Activated T-cell treated with anti-CD3 and anti-CD28 coated beads, Interleukin-2, amount 50 U/mL, for 72 hours (primary cell): ENCODE measurements at regions not wholly inside any gene's neighbourhood (a gene's known extent, or its start where the extent isn't known, plus 50 kb on each side); places are given as distances from the start of the nearest gene placed in this dataset.
"Not testable (repeated sequence)": the region's sequence is repeated elsewhere in the genome, so short reads cannot be mapped to it uniquely, and the experiment has no call there.

Source experiments
- ATAC-seq, 2 donors: fragments of 150-1000 bp; cut with Tn5 transposase; replicated peaks in 1 of 2; 2 replicates each; pipeline ENCODE4 v1.10.0; 2021; ENCODE audit warnings: moderate library complexity in 2 of 2, mild to moderate bottlenecking in 1 of 2
- DNase-seq, 2 donors: peaks; one replicate each; pipeline ENCODE4 v3.0.0; 2021 to 2022; ENCODE audit warnings: mixed read lengths in 1 of 2
- H3K27ac Mint-ChIP-seq: one replicate; pipeline ENCODE4 v1.8.0; 2022; ENCODE audit warnings: mild to moderate bottlenecking, moderate library complexity, mixed read lengths
- H3K27me3 Mint-ChIP-seq: one replicate; pipeline ENCODE4 v1.8.0; 2022; ENCODE audit warnings: low read depth, mixed read lengths
- H3K36me3 Mint-ChIP-seq, 2 donors: one replicate each; pipeline ENCODE4 v1.8.0; 2022; ENCODE audit warnings: mixed read lengths in 2 of 2, mild to moderate bottlenecking in 1 of 2; ENCODE audit not compliant: insufficient read depth in 2 of 2
- H3K4me1 Mint-ChIP-seq: one replicate; pipeline ENCODE4 v1.8.0; 2022; ENCODE audit warnings: low read depth, mixed read lengths
- H3K4me3 Mint-ChIP-seq, 2 donors: one replicate each; pipeline ENCODE4 v1.8.0; 2022; ENCODE audit warnings: mild to moderate bottlenecking in 2 of 2, mixed read lengths in 2 of 2, moderate library complexity in 2 of 2
- H3K9me3 Mint-ChIP-seq, 2 donors: one replicate each; pipeline ENCODE4 v1.8.0; 2022; ENCODE audit warnings: mixed read lengths in 2 of 2

- H3K4me3 Mint-ChIP-seq, DNase-seq, H3K9me3 Mint-ChIP-seq, ATAC-seq, H3K27me3 Mint-ChIP-seq, H3K4me1 Mint-ChIP-seq, H3K27ac Mint-ChIP-seq, H3K36me3 Mint-ChIP-seq: not testable (repeated sequence)
Observed at GRCh38 chr11:105349867-105350266, 210.3 kb upstream of the CARD18 start.

GRCh38 chr11:105344938-105345337 lies 205.4 kb upstream of the CARD18 start:
- no peaks in the 10 kb centered on the region for H3K4me1 Mint-ChIP-seq
- no peak for DNase-seq
- peaks cover 2% of the 10 kb centered on the region in 2 donors for H3K9me3 Mint-ChIP-seq
- H3K36me3 Mint-ChIP-seq = no peaks in the 10 kb centered on the region
- H3K4me3 Mint-ChIP-seq = no peak overlapping the region
- no peaks in the 10 kb centered on the region for H3K27me3 Mint-ChIP-seq
- no peak overlapping the region for H3K27ac Mint-ChIP-seq
- ATAC-seq = no peak

GRCh38 chr11:105334025-105334714 lies 194.6 kb upstream of the CARD18 start:
- DNase-seq (no peak), ATAC-seq (no peak)
- Mint-ChIP-seq H3K9me3 (peaks cover 7 to 10% of the 10 kb centered on the region in 2 donors), H3K36me3 (peaks cover 0 to 1% of the 10 kb centered on the region in 2 donors), H3K27ac (no peak overlapping the region), H3K4me3 (no peak overlapping the region), H3K27me3 (peaks cover 14% of the 10 kb centered on the region), H3K4me1 (no peaks in the 10 kb centered on the region)

GRCh38 chr11:105333153-105333552 lies 193.6 kb upstream of the CARD18 start:
- no peak overlapping the region for H3K27ac Mint-ChIP-seq
- H3K9me3 Mint-ChIP-seq = peaks cover 7 to 10% of the 10 kb centered on the region in 2 donors
- DNase-seq (no peak), ATAC-seq (no peak)
- H3K4me3 Mint-ChIP-seq = no peak overlapping the region
- H3K27me3 Mint-ChIP-seq = peaks cover 14% of the 10 kb centered on the region
- H3K4me1 Mint-ChIP-seq = no peaks in the 10 kb centered on the region
- peaks cover 0 to 1% of the 10 kb centered on the region in 2 donors for H3K36me3 Mint-ChIP-seq

- ATAC-seq = no peak
- Mint-ChIP-seq H3K9me3 (peaks cover 5 to 10% of the 10 kb centered on the region in 2 donors), H3K4me3 (no peak overlapping the region), H3K27ac (no peak overlapping the region), H3K27me3 (peaks cover 14% of the 10 kb centered on the region), H3K4me1 (no peaks in the 10 kb centered on the region), H3K36me3 (peaks cover 0 to 1% of the 10 kb centered on the region in 2 donors)
- no peak for DNase-seq
Observed at GRCh38 chr11:105332171-105332570, 192.6 kb upstream of the CARD18 start.

- no peaks in the 10 kb centered on the region for H3K36me3 Mint-ChIP-seq
- no peak for ATAC-seq
- H3K27me3 Mint-ChIP-seq = no peaks in the 10 kb centered on the region
- no peak for DNase-seq
- no peak overlapping the region for H3K4me3 Mint-ChIP-seq
- peaks cover 0 to 3% of the 10 kb centered on the region in 2 donors for H3K9me3 Mint-ChIP-seq
- no peaks in the 10 kb centered on the region for H3K4me1 Mint-ChIP-seq
- no peak overlapping the region for H3K27ac Mint-ChIP-seq
Observed at GRCh38 chr11:105328061-105328460, 188.5 kb upstream of the CARD18 start.

- Mint-ChIP-seq H3K9me3 (no peaks in the 10 kb centered on the region), H3K27ac (no peak overlapping the region), H3K4me1 (no peaks in the 10 kb centered on the region)
Observed at GRCh38 chr11:105324156-105324555, 184.6 kb upstream of the CARD18 start.

GRCh38 chr11:105321696-105322095 lies 182.1 kb upstream of the CARD18 start:
- DNase-seq (no peak), ATAC-seq (no peak)
- Mint-ChIP-seq H3K9me3 (no peaks in the 10 kb centered on the region), H3K27ac (no peak overlapping the region), H3K4me1 (no peaks in the 10 kb centered on the region), H3K36me3 (no peaks in the 10 kb centered on the region), H3K27me3 (no peaks in the 10 kb centered on the region), H3K4me3 (no peak overlapping the region)

More at GRCh38 chr11:105324156-105324555, 184.6 kb upstream of the CARD18 start:
- H3K36me3 Mint-ChIP-seq = no peaks in the 10 kb centered on the region
- H3K27me3 Mint-ChIP-seq = no peaks in the 10 kb centered on the region
- DNase-seq = no peak
- no peak for ATAC-seq
- H3K4me3 Mint-ChIP-seq = no peak overlapping the region

GRCh38 chr11:105315287-105315686 lies 175.7 kb upstream of the CARD18 start:
- no peak for ATAC-seq
- H3K27ac Mint-ChIP-seq = no peak overlapping the region
- H3K27me3 Mint-ChIP-seq = no peaks in the 10 kb centered on the region
- H3K9me3 Mint-ChIP-seq = no peaks in the 10 kb centered on the region
- DNase-seq = no peak
- no peaks in the 10 kb centered on the region for H3K36me3 Mint-ChIP-seq
- H3K4me3 Mint-ChIP-seq = no peak overlapping the region
- no peaks in the 10 kb centered on the region for H3K4me1 Mint-ChIP-seq

GRCh38 chr11:105312266-105312665 lies 172.7 kb upstream of the CARD18 start:
- no peak overlapping the region for H3K27ac Mint-ChIP-seq
- ATAC-seq (no peak), DNase-seq (no peak)
- H3K4me3 Mint-ChIP-seq = no peak overlapping the region
- H3K9me3 Mint-ChIP-seq = no peaks in the 10 kb centered on the region
- no peaks in the 10 kb centered on the region for H3K4me1 Mint-ChIP-seq
- H3K36me3 Mint-ChIP-seq = no peaks in the 10 kb centered on the region
- H3K27me3 Mint-ChIP-seq = no peaks in the 10 kb centered on the region

GRCh38 chr11:105298630-105299029 lies 159.1 kb upstream of the CARD18 start:
- peak in 1 of 2 donors; percentile 20 for ATAC-seq
- H3K4me3 Mint-ChIP-seq = no peak overlapping the region
- H3K4me1 Mint-ChIP-seq = peaks cover 15% of the 10 kb centered on the region
- peaks cover 6% of the 10 kb centered on the region in 2 donors for H3K36me3 Mint-ChIP-seq
- peaks cover 2 to 5% of the 10 kb centered on the region in 2 donors for H3K9me3 Mint-ChIP-seq
- peaks cover 15% of the 10 kb centered on the region for H3K27me3 Mint-ChIP-seq
- no peak overlapping the region for H3K27ac Mint-ChIP-seq
- DNase-seq = no peak

GRCh38 chr11:105298174-105298573 lies 158.6 kb upstream of the CARD18 start:
- Mint-ChIP-seq H3K9me3 (peaks cover 2 to 5% of the 10 kb centered on the region in 2 donors), H3K36me3 (peaks cover 6% of the 10 kb centered on the region in 2 donors), H3K27ac (no peak overlapping the region), H3K4me1 (peaks cover 15% of the 10 kb centered on the region), H3K27me3 (peaks cover 13% of the 10 kb centered on the region), H3K4me3 (no peak overlapping the region)
- DNase-seq (no peak), ATAC-seq (no peak)

- peaks cover 15% of the 10 kb centered on the region for H3K4me1 Mint-ChIP-seq
- peak overlapping the region; percentile 30 for H3K27ac Mint-ChIP-seq
- H3K27me3 Mint-ChIP-seq = peaks cover 15% of the 10 kb centered on the region
- peaks cover 2 to 5% of the 10 kb centered on the region in 2 donors for H3K9me3 Mint-ChIP-seq
- H3K4me3 Mint-ChIP-seq = peak overlapping the region; percentile 18 to 71
- ATAC-seq (peak; percentile 89 to 90), DNase-seq (no peak)
- H3K36me3 Mint-ChIP-seq = peaks cover 6% of the 10 kb centered on the region in 2 donors
Observed at GRCh38 chr11:105297463-105297862, 157.9 kb upstream of the CARD18 start.

GRCh38 chr11:105296806-105297205 lies 157.2 kb upstream of the CARD18 start:
- H3K9me3 Mint-ChIP-seq = peaks cover 2 to 5% of the 10 kb centered on the region in 2 donors
- peaks cover 15% of the 10 kb centered on the region for H3K4me1 Mint-ChIP-seq
- peaks cover 6% of the 10 kb centered on the region in 2 donors for H3K36me3 Mint-ChIP-seq
- H3K4me3 Mint-ChIP-seq = no peak overlapping the region
- peak overlapping the region; percentile 56 for H3K27ac Mint-ChIP-seq
- no peak for ATAC-seq
- DNase-seq = no peak
- H3K27me3 Mint-ChIP-seq = peaks cover 16% of the 10 kb centered on the region
